ENCODE measurements at regions not wholly inside any gene's neighbourhood (a gene's known extent, or its start where the extent isn't known, plus 50 kb on each side); places are given as distances from the start of the nearest gene placed in this dataset.

DNA sequence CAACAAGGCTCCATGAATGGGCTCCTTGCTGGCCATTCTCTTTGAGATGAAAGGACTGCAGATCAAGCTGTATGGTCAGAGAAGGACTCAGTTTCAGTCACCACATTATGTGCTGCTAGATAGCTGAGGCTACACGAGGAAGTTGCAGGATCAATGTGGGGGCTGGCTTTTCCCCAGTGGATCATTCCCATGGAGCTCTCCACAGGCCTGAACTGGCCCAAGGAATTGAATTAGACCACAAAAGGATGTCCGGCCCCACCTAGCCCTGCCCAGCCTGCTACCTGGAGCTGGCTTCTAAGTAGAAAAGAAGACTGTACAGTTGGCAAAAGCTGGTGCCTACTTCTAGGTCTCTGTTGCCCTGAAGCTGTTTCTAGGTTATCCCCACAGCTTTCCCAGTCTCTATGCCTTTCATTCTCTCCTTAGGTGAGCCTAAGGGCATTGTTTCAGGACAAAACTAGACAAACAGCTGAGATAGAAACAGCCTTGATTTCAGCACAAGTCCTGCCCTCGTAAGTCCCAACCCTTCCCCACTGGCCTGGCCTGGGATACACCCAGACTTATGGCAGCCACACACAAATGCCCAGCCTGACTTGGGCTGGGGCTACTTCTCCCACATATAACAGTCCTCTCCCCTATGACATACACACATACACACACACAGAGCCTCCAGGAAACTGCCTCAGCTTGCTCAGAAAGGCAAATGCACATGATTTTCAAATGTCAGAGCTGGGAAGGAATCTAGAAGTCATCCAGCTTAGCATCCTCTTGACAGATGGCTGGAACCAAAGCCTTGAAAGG, 129.1 kb upstream of the NCAM1 start:
- H3K27me3 Mint-ChIP-seq = peaks cover 3% of the 10 kb centered on the region
- no peaks in the 10 kb centered on the region for H3K4me1 Mint-ChIP-seq
- H3K4me3 Mint-ChIP-seq = no peak overlapping the region
- H3K27ac Mint-ChIP-seq = no peak overlapping the region
- no peak for DNase-seq
- H3K36me3 Mint-ChIP-seq = no peaks in the 10 kb centered on the region
- H3K9me3 Mint-ChIP-seq = no peaks in the 10 kb centered on the region
- CTCF ChIA-PET = interaction anchor here (0.8 to 0.9 kb wide), 2 partner anchors 34 to 456 kb away, joined by 3 read pairs; no protein-coding TSS in a partner anchor

- DNase-seq = no peak
- peaks cover 3% of the 10 kb centered on the region for H3K27me3 Mint-ChIP-seq
- no peak overlapping the region for H3K27ac Mint-ChIP-seq
- CTCF ChIA-PET = interaction anchor here (0.7 kb wide), 1 partner anchor 36 kb away, joined by 3 read pairs; no protein-coding TSS in a partner anchor
- no peaks in the 10 kb centered on the region for H3K9me3 Mint-ChIP-seq
- no peaks in the 10 kb centered on the region for H3K36me3 Mint-ChIP-seq
- H3K4me3 Mint-ChIP-seq = no peak overlapping the region
- H3K4me1 Mint-ChIP-seq = no peaks in the 10 kb centered on the region
Measured at GRCh38 chr11:112834277-112834755, 126.9 kb upstream of the NCAM1 start.

DNA sequence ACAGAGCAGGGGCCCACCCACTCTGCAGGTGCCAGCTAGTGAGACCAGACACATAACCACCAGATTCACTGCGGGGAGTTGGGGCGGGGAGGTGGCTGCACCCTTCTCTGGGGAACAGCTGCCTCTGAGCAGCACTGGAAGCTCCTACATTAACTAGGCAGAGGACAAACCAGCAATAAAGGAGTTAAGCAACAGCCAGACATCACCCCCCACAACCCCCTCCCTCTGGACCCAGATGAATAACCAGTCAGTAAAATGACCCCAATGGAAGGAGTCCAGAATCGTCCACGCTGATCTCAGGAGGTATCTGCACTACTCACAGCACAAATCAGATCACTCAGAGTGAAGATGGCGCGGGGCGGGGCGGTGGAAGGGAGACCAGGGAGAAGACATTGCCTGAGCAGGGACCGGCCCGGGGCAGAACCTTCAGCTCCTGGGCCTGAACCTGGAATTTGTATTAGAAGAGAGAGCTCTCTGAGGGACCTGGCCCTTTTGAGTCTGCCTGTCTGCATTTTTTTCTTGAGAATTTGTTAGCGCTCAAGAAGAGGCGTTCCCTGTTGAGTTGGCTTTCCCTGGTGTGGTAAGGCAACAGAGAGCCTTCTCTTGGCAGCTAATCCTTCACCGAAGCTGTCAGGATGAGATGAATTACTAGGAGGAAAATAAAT, 125.5 kb upstream of the NCAM1 start:
- Mint-ChIP-seq H3K4me1 (no peaks in the 10 kb centered on the region), H3K4me3 (no peak overlapping the region), H3K27ac (no peak overlapping the region), H3K36me3 (no peaks in the 10 kb centered on the region), H3K27me3 (peaks cover 3% of the 10 kb centered on the region), H3K9me3 (no peaks in the 10 kb centered on the region)
- CTCF ChIA-PET = no interaction called here
- DNase-seq = no peak

DNA sequence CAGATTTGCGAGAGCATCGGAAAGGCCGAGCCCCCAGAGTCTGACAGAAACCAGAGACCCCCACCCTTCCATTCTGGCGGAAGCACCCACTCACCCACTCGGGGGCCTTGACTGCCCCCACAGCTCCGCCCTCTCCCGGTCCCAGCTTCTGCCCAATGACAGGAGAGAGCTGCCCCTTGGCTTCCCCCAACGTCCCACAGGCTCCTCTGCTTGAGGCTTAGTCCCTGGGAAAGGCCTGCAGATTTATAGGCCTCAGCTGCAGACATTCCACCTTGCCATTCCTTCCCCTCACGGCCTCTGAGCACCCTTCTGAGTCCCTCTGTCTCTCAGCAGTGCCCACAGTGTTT, 125.0 kb upstream of the NCAM1 start:
- Mint-ChIP-seq H3K4me3 (no peak overlapping the region), H3K4me1 (no peaks in the 10 kb centered on the region)

GRCh38 chr11:112837162-112837826, 123.9 kb upstream of the NCAM1 start:
- Mint-ChIP-seq H3K9me3 (no peaks in the 10 kb centered on the region), H3K4me3 (no peak overlapping the region), H3K36me3 (no peaks in the 10 kb centered on the region), H3K27me3 (peaks cover 3% of the 10 kb centered on the region), H3K4me1 (no peaks in the 10 kb centered on the region), H3K27ac (no peak overlapping the region)
- no peak for DNase-seq
- CTCF ChIA-PET = no interaction called here

More for the DNA sequence above, 125.0 kb upstream of the NCAM1 start:
- Mint-ChIP-seq H3K9me3 (no peaks in the 10 kb centered on the region), H3K36me3 (no peaks in the 10 kb centered on the region), H3K27ac (no peak overlapping the region), H3K27me3 (peaks cover 3% of the 10 kb centered on the region)
- CTCF ChIA-PET = no interaction called here
- no peak for DNase-seq

DNA sequence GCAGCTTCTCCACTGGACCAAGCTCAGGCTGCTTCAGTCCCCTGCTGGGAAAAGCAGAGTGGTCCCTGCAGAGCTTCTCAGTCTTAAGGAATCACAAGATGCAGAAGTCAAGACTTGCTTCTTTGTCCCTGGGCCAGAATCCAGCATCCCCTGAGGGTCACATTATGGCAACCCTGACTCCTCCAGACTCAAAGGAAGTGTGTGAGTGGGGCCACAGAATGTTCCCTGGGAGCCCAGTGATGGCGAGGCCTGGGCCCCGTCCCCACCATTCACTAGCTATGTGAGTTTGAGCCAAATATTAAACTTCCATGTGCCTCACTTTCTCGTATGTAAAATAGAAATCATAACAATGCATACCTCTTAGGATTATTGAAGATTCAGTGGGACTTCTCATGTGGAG, 122.2 kb upstream of the NCAM1 start:
- Mint-ChIP-seq H3K27ac (no peak overlapping the region), H3K27me3 (peaks cover 3% of the 10 kb centered on the region), H3K4me3 (no peak overlapping the region), H3K9me3 (no peaks in the 10 kb centered on the region), H3K4me1 (no peaks in the 10 kb centered on the region), H3K36me3 (no peaks in the 10 kb centered on the region)
- no peak for DNase-seq
- CTCF ChIA-PET = no interaction called here

DNA sequence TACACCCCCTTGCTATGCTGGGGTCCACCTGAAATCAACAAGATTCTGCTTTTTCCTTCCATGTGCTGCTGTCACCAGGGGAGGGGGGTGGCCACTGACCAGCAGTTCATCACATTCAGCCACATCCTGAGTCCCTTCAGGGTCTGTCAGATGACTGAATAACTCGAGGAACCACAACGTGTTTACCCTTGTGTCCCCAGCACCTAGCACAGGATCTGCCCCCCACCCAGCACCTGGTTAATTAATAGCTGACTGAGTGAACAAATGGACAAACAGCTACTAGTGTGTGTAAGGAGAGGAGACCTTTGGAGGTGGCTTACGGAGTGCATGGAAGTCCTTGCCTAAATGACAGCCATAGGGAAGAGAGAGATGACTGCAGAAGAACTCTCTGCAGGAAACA, 119.5 kb upstream of the NCAM1 start:
- no peak for DNase-seq
- Mint-ChIP-seq H3K4me1 (no peaks in the 10 kb centered on the region), H3K4me3 (no peak overlapping the region), H3K9me3 (no peaks in the 10 kb centered on the region), H3K36me3 (no peaks in the 10 kb centered on the region), H3K27me3 (no peaks in the 10 kb centered on the region), H3K27ac (no peak overlapping the region)
- CTCF ChIA-PET = no interaction called here

GRCh38 chr11:112842151-112842550, 119.1 kb upstream of the NCAM1 start:
- Mint-ChIP-seq H3K9me3 (no peaks in the 10 kb centered on the region), H3K36me3 (no peaks in the 10 kb centered on the region), H3K4me1 (no peaks in the 10 kb centered on the region), H3K27ac (no peak overlapping the region), H3K27me3 (no peaks in the 10 kb centered on the region), H3K4me3 (no peak overlapping the region)
- no peak for DNase-seq
- CTCF ChIA-PET = no interaction called here

GRCh38 chr11:112844517-112844916, 116.7 kb upstream of the NCAM1 start:
- no peaks in the 10 kb centered on the region for H3K36me3 Mint-ChIP-seq
- no peak overlapping the region for H3K27ac Mint-ChIP-seq
- CTCF ChIA-PET = no interaction called here
- H3K27me3 Mint-ChIP-seq = no peaks in the 10 kb centered on the region
- no peak for DNase-seq
- no peak overlapping the region for H3K4me3 Mint-ChIP-seq
- no peaks in the 10 kb centered on the region for H3K4me1 Mint-ChIP-seq
- H3K9me3 Mint-ChIP-seq = no peaks in the 10 kb centered on the region

DNA sequence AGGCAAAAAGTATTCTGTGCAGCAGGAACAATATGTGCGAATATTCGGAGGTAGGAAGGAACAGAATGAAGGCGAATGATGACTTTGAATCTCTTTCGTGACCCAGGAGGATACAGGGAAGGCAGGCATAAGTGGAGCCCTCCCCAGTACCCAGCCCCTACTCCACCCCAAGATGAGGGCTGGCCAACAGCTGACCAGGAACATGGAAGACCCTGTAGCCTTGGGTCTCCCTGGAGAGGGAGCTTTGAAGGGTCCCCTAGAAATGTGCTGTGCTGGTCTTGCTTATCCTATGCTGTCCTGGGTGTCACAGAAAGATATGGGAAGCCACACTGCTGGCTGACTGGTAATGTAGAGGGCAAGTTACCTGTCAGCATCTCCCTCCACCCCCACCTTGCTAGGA, 113.7 kb upstream of the NCAM1 start:
- DNase-seq = no peak
- H3K4me3 Mint-ChIP-seq = no peak overlapping the region
- H3K9me3 Mint-ChIP-seq = no peaks in the 10 kb centered on the region
- CTCF ChIA-PET = no interaction called here
- no peaks in the 10 kb centered on the region for H3K4me1 Mint-ChIP-seq
- H3K36me3 Mint-ChIP-seq = no peaks in the 10 kb centered on the region
- no peak overlapping the region for H3K27ac Mint-ChIP-seq
- H3K27me3 Mint-ChIP-seq = no peaks in the 10 kb centered on the region

DNA sequence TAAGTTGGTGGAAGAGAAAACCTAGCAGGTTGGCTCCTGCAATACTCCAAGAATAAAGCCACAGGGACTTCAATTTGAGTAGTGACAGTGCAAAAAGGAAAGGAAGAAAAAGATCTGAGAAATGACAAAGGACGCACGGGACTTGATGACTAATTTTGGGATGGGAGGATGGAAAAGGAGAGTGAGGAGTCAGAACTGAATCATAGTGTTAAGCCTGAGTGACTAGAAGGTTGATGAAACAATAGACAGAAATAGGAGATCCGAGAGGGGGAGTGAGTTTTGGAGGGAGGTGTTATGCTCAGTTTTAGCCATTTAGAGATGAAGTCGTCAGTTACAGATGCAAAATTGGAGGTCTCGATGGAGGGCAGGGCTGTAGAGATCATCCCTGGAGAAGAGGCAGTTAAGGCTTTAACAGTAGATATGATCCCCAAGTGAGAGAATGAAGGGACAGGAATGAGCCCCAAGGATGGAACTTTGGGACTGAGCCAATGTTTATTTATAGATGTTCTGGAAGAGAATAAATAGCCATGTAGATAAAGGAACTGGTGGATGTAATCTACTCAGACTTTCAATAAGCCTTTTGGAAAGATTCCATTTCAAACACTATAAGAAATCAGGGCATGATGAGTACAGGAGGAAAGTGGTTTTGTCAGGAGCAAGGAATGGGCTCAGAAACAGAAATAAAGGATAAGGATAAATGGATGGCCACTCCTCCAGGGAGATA, 108.9 kb upstream of the NCAM1 start:
- Mint-ChIP-seq H3K36me3 (no peaks in the 10 kb centered on the region), H3K4me3 (no peak overlapping the region), H3K4me1 (no peaks in the 10 kb centered on the region), H3K9me3 (no peaks in the 10 kb centered on the region), H3K27ac (no peak overlapping the region), H3K27me3 (peaks cover 7% of the 10 kb centered on the region)
- no peak for DNase-seq
- CTCF ChIA-PET = no interaction called here

- Mint-ChIP-seq H3K27me3 (peaks cover 7% of the 10 kb centered on the region), H3K4me3 (no peak overlapping the region), H3K9me3 (peaks cover 7% of the 10 kb centered on the region), H3K36me3 (no peaks in the 10 kb centered on the region), H3K27ac (peak overlapping the region; percentile 12), H3K4me1 (no peaks in the 10 kb centered on the region)
- DNase-seq = no peak
- CTCF ChIA-PET = no interaction called here
Measured at GRCh38 chr11:112856133-112856532, 105.1 kb upstream of the NCAM1 start.

- H3K9me3 Mint-ChIP-seq = peaks cover 7% of the 10 kb centered on the region
- CTCF ChIA-PET = no interaction called here
- H3K4me1 Mint-ChIP-seq = no peaks in the 10 kb centered on the region
- H3K36me3 Mint-ChIP-seq = no peaks in the 10 kb centered on the region
- no peak for DNase-seq
- H3K4me3 Mint-ChIP-seq = no peak overlapping the region
- H3K27ac Mint-ChIP-seq = no peak overlapping the region
- H3K27me3 Mint-ChIP-seq = peaks cover 7% of the 10 kb centered on the region
Measured at GRCh38 chr11:112856591-112856990, 104.6 kb upstream of the NCAM1 start.

GRCh38 chr11:112858289-112859023, 102.8 kb upstream of the NCAM1 start:
- Mint-ChIP-seq H3K27me3 (peaks cover 7% of the 10 kb centered on the region), H3K9me3 (peaks cover 12% of the 10 kb centered on the region), H3K36me3 (no peaks in the 10 kb centered on the region), H3K4me1 (no peaks in the 10 kb centered on the region), H3K27ac (no peak overlapping the region), H3K4me3 (no peak overlapping the region)
- DNase-seq = no peak
- CTCF ChIA-PET = no interaction called here

Data from activated naive CD4-positive, alpha-beta T cell treated with anti-CD3 and anti-CD28 coated beads, Interleukin-2, amount 10 ng/mL, durations not matched to agents 7 days and 5 days (primary cell).